Ecto neural progenitor cell (in vitro differentiated cells): ENCODE measurements at regions not wholly inside any gene's neighbourhood (a gene's known extent, or its start where the extent isn't known, plus 50 kb on each side); places are given as distances from the start of the nearest gene placed in this dataset.
"Not testable (repeated sequence)": the region's sequence is repeated elsewhere in the genome, so short reads cannot be mapped to it uniquely, and the experiment has no call there.

ENCODE experiments used
- DNase-seq: peaks from one replicate; pipeline ENCODE4 v3.0.0-alpha.2; 2018; ENCODE audit warnings: low spot score

- DNase-seq = no peak
Observed at GRCh38 chr15:62643572-62643971, 399.0 kb upstream of the TPM1 start.

DNA sequence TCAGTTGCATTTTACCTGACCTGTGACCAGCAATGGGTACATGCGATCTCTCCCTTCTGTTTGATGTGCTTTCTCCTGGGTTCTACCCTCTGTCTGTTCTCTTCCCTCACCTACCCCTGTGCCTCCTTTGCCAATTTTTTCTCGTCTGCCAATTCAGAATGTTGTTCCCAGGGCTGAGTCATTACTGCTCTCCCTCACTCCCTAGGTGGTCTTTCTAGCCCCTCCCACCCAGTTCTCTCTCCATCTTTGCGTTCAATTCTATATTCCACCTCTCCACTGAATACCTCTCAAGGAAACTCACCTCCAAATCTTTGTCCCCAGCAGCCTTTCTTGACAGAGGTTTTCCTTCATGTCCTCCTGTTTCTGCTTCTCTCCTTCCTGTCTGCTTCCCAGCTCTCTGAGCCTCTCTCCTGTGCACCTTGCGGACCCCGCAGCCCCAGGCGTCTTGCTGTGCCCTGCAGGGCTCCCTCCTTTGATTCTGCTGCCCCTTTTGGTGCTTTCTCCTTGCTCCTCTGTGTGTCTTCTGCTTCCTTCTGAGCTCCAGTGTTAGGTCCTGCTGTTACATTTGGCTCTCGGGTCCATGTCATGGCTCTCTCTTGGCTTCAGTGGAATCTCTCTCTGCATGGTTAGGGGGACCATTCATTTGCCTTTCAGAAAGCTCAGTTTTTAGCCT is 398.2 kb upstream of the TPM1 start:
- DNase-seq = no peak

- DNase-seq = no peak
Observed at GRCh38 chr15:62644889-62645742, 397.4 kb upstream of the TPM1 start.

GRCh38 chr15:62647202-62647842 is 395.2 kb upstream of the TPM1 start:
- DNase-seq = no peak

DNA sequence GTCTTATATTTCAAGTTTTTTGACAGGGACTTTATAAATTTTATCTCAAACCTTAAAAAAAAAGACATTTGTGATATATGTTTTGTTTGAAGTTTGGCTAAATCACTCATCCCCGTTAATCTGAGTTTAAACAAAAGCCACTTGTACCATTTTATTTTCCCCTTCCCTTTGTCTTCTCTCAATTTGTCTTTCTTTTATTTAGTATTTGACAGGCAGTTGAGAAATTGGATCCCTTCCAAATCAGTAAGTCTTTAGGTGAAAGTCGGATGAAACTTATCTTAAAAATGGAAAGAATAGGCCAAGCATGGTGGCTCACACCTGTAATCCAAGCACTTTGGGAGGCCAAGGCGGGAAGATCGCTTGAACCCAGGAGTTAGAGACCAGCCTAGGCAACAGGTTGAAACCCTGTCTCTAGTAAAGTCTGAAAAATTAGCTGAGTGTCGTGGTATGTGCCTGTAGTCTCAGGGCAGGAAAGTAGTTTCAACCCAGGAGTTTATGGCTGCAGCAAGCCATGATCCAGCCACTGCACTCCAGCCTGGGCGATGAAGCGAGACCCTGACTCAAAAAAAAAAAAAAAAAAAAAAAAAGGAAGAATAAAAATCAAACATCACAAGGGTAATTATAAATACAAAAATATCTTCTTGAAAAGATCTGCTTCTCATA is 394.6 kb upstream of the TPM1 start:
- DNase-seq = no peak

DNA sequence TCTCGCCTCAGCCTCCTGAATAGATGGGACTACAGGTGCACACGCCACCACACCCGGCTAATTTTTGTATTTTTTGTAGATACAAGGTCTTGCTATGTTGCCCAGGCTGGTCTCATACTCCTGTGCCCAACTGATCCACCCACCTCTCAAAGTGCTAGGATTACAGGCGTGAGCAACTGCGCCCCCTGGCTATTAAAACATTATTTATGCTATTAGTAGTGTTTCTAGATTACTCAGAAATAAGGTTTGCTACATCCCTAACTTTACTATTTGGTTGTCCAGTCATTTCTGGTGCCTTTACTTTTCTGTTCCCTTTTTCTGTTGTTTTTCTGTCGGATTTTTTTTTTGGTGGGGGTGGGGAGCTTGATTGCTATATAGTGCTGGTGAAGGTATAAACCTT is 393.6 kb upstream of the TPM1 start:
- no peak for DNase-seq

GRCh38 chr15:62649793-62650420 is 392.6 kb upstream of the TPM1 start:
- DNase-seq = no peak

GRCh38 chr15:62653122-62653521 is 389.4 kb upstream of the TPM1 start:
- DNase-seq = no peak

- no peak for DNase-seq
Observed at GRCh38 chr15:62656071-62656470, 386.5 kb upstream of the TPM1 start.

- DNase-seq = not testable (repeated sequence)
Observed at GRCh38 chr15:62657501-62657900, 385.0 kb upstream of the TPM1 start.

DNA sequence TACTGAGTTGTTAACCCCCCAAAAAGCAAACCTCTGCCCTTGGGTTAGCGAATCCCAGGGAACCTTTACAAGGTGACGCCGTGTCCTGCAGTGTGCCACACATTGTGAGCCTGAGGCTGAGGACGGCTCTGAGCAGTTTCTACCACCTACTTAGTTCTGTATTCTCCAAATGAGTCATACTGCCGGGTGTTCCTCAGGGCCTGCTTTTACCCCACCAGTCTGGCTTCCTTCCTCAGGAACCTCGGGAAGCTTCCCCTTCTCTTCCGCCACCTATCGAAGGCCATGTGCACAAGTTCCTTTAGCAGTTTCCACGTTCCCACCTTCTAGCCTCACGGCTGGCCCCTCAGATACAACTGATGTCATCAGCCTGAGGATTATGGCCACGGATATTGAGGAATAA is 384.0 kb upstream of the TPM1 start:
- DNase-seq = no peak

GRCh38 chr15:62663547-62663946 is 379.0 kb upstream of the TPM1 start:
- DNase-seq = no peak

- no peak for DNase-seq
Observed at GRCh38 chr15:62665449-62665848, 377.1 kb upstream of the TPM1 start.

DNA sequence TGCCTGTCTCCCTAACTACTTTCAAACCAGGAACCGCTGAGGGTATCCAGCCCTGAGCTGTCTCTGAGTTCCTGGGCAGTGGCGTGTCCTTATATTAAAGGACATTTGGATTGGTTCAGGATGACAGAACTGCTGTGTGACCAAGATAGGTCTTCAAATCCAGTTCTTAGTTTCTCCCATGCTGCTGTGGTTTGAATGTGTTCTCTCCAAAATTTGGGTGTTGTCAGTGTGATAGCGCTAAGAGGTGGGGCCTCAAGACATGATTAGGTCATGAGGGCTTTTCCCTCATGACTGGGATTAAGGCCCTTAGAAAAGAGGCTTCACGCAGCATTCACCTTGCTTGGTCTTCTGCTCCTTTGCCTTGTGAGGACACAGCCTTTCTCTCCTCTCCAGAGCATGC is 376.5 kb upstream of the TPM1 start:
- DNase-seq = no peak

- no peak for DNase-seq
Observed at GRCh38 chr15:62672268-62672667, 370.3 kb upstream of the TPM1 start.

DNA sequence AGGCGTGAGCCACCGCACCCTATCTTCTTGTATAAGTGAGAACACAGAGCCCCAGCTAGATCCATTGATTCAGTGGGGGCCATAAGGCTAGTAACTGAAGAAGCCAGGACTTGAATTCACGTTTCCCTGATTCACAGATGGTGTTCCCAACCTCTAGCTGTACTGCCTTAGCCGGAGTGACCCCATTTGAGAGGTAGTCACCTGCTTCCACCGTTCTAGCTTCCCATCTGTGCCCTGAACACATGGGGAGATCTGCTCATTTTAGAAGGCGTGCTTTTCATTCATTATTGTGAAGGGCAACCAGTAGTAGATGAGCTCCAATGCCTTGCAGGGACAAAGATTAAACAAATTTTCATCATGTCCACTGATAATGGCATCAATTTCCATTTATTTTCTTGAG is 365.7 kb upstream of the TPM1 start:
- no peak for DNase-seq

DNA sequence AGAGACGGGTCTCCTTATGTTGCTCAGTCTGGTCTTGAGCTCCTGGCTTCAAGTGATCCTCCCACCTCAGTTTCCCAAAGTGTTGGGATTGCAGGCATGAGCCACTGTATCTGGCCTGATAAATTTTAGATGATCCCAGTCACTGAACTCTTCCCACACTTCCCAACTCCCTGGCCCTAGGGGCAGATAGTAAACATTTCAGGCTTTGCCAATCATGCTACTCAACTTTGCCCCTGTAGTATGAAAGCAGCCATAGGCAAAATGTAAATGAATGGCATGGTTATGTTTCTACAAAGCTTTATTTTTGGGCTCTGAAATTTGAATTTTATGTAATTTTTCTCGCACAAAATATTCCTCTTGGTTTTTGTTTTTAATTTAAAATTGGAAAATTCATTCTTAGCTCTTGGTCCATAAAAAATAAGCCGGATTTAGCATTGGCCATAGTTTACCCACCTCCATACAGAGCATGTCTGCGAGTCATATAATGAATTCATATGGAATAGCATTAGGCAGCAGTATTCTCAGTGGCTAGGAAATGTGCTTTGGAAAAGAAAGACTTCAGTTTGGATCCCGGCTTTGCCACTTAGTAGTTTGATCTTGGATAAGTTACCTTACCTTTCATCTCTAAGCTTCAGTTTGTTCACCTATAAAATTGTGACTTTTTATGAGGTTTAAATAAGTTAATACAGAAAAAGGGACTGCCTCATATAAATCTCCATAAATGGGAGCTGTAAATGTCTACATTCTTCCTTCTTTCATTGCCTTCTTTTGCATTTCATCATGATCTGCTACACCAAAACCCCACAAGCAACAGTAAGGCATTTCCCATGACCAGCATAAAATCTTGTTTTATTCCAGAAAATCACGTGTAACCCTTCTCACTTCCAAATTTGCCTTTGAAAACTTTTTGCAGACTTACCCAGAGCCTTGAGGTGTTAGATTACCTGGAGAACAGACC is 360.3 kb upstream of the TPM1 start:
- no peak for DNase-seq

DNA sequence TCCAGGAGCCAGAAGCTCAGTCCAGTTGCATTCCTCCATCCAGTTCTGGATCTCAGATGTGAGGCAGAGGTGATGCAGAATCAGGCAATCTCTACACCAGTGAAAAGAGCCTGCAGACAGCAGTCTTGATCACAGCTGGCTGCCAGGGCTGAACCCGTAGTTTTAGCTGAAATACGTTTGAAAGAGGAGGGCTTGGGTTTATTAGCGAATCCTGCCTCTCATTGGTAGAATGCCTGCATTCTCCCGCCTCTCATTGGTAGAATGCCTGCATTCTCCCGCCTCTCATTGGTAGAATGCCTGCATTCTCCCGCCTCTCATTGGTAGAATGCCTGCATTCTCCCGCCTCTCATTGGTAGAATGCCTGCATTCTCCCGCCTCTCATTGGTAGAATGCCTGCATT is 359.4 kb upstream of the TPM1 start:
- not testable (repeated sequence) for DNase-seq

DNA sequence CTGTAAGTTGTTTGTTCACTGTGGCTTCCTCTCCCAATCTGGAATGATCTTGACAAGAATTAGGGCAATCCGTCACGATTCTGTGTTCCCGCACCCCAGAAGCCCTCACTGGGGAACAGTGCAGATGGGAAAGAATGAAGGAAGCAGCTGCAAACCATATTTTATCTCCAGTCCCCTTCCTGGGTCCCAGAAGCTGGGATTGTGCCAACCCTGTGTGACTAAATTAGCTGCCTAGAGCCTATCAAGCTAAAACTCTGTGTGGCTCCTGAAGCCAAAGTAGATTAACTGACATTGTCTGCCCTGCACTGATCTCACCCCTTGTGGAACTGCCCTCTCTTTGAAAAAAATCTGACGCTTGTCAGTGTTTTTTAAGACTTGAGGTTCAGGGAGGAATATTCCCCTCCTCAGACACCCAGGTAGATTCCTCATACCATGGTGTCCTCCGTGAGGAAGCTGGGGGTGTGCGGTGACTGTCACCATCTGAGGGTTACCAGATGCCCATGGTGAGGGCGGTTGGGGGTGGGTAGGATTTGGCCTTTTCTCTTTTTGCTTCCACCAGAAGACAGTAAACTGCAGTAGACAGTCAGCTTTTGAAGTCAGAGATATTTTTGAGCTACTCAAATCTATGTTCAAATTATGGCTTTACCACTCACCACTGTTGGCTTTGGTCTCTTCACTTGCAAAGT is 358.3 kb upstream of the TPM1 start:
- DNase-seq = no peak

GRCh38 chr15:62691008-62691407 is 351.5 kb upstream of the TPM1 start:
- DNase-seq = no peak
